ENCODE measurements at regions not wholly inside any gene's neighbourhood (a gene's known extent, or its start where the extent isn't known, plus 50 kb on each side); places are given as distances from the start of the nearest gene placed in this dataset.

GRCh38 chr2:120421126-120421829 is 75.3 kb downstream of the INHBB start:
- TF ChIP-seq CTCF (IDR thresholded peaks at IDR 0.05) (no peak), POLR2A (IDR thresholded peaks at IDR 0.05) (no peak)

Measured in esophagus squamous epithelium (tissue), 4 donors.